DMS79 treated with DMSO at 0.1 percent for 48 hours (cell line): ENCODE measurements at regions not wholly inside any gene's neighbourhood (a gene's known extent, or its start where the extent isn't known, plus 50 kb on each side); places are given as distances from the start of the nearest gene placed in this dataset.

Experiments
- DNase-seq: peaks from one replicate; lab custom pipeline; 2025; lab: John Stamatoyannopoulos, UW

- no peak for DNase-seq
Observed at GRCh38 chr20:22226849-22227700, 357.3 kb downstream of the FOXA2 start.

DNA sequence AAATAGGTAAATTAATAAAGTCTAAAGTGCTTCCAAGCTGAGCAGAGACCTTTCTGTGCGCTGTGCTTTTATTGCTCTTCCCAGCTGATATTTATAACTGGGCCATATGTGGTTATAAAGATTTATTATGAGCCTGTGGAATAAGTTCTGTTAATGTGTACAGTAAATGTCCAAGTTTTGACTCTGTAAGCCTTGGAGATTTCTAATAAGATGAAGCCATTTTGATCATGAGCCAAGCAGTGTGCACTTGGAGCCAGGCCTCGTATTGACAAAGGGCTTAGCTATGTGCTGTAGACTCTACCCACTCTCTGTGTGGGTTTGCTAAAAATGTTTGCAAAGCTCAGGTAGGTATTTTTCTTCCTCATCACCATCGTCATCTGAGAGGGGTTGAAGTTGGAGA lies 361.1 kb downstream of the FOXA2 start:
- no peak for DNase-seq

- no peak for DNase-seq
Observed at GRCh38 chr20:22217712-22218352, 366.5 kb downstream of the FOXA2 start.

- DNase-seq, result no peak
Observed at GRCh38 chr20:22216984-22217383, 367.4 kb downstream of the FOXA2 start.

GRCh38 chr20:22214296-22214695 lies 370.1 kb downstream of the FOXA2 start:
- no peak for DNase-seq

GRCh38 chr20:22213271-22213670 lies 371.1 kb downstream of the FOXA2 start:
- no peak for DNase-seq

- DNase-seq, result no peak
Observed at GRCh38 chr20:22207280-22207679, 377.1 kb downstream of the FOXA2 start.

DNA sequence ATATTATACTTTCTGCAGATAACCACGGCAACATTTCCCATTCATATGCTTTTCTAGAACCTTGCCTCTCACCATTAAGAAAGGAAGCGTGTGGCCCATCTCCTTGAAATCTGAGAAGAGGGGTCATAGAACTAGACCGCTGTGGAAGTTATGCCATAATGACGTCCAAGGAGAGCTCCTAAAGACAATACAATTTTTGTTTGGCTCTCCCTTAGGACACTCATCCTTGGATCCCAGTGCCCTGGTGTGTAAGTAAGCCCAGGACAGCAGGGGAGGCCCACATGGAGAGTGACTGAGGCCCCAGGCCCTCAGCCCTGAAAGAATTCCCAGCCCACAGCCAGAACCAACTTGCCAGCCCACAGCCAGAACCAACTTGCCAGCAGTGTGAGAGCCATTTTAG lies 379.6 kb downstream of the FOXA2 start:
- DNase-seq, result no peak

GRCh38 chr20:22182148-22182547 lies 402.2 kb downstream of the FOXA2 start:
- DNase-seq, result no peak

DNA sequence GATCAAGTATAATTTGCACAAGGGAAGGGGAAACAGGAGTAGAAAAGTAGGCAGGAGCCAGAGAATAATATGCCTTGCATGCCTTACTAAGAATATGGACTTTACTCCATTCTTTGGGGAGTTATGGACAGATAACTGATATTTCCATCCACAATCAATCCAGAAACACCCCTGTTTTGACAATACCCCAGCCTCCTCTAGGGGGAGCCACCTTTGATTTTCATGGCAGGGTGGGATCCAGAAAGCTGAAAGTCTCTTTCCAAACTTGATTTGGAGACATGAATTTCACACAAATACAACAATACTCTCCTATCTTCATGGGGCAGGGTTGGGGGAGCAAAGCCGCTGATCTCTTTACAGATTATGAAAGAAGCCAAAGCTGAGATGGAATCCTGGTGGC lies 404.1 kb downstream of the FOXA2 start:
- no peak for DNase-seq

DNA sequence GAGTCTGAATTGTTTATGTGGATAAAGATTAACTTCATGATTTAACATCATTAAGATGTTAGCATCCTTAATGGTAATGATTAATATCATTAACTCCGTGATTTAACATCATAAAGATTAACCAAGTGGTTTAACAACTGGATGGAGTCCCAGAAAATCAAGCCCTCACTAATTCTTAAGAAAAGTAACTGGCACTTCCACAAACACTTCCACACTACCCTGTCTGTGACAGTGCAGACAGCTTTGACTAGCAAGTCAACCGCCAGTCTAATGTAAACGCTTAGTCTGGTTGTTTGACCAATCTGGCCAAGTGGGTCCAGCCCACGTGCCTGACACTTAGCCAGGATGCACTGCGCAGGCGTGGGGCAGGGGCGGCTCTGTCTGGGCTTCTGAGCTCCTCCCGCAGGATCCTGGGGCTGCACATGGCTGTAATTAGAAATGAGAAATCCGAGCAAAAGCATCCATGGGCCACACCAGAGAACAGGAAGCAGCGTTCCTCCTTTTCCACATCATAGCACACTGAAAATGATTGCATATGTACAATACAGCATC lies 424.2 kb downstream of the FOXA2 start:
- DNase-seq, result no peak

DNA sequence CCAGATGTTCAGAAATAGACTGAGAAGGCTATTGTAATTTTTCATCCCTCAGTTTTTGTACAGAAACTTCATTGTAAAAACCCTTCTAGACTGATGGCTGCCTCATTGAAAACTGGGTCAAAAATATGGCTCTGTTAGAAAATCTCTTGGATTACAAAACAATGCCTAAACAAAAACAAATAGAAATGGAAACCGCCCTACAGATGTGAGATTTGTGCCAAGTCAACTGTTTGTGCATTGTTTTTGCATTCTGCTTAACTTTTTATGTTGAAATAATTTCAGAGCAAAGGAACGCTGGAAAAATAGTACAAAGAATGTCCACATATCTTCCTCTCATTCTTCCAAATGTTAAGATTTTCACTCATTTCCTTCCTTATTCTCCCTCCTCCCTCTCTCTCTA lies 425.1 kb downstream of the FOXA2 start:
- no peak for DNase-seq

GRCh38 chr20:22127587-22127986 lies 422.1 kb downstream of the PAX1 start:
- DNase-seq, result no peak

GRCh38 chr20:22106308-22106938 lies 401.0 kb downstream of the PAX1 start:
- DNase-seq, result no peak

DNA sequence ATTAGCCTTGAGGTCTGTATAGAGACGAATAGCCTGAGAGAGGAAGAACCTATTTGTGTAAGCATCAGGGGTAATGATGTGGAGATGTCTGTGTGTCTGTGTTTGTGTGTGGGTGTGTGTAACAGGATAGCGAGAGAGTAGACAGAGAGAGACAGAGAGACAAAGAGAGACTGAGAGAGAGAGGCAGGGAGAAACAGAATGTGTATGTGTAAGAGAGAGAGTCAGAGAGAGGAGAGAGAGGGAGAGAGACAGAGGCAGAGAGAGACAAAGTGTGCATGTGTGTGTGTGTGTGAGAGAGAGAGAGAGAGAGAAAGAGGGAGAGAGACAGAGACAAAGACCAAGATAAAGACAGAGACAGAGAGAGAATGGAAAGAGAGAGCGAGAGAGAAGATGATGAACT lies 396.1 kb downstream of the PAX1 start:
- no peak for DNase-seq

DNA sequence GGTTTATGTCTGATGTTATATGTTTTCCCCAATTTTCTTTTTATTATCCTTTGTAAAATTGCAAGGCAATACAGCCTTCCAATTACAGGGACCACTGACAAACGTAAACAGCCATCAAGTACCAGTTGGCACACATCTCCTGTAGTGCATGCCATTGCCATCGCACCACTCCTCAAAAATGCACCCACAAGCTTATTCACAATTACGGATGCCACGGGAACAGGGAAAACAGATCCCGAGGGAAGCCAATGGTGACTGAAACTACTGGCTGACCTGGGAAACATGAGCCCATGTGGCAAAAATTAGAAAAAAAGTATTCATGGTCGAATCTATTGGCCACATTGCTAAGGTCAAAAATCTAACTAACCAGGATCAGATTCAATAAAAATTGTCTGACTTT lies 395.2 kb downstream of the PAX1 start:
- no peak for DNase-seq

DNA sequence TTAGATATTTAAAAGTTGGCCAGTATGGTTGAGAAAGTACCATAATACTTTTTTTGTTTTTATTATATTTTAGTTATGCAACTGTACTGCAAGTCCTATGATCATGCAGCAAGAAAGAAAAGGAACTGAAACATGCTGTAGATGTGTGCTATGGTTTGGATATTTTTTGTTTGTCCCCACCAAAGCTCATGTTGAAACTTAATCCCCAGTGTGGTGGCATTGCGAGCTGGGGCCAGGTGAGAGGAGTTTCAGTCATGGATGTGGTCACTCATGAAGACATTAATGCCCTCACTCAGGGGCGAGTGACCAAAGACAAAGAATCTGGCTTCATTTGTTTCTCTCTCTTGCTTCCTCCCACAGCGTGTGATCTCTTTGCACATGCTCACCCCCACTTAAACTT lies 393.9 kb downstream of the PAX1 start:
- DNase-seq, result no peak

GRCh38 chr20:22098511-22098910 lies 393.0 kb downstream of the PAX1 start:
- no peak for DNase-seq

DNA sequence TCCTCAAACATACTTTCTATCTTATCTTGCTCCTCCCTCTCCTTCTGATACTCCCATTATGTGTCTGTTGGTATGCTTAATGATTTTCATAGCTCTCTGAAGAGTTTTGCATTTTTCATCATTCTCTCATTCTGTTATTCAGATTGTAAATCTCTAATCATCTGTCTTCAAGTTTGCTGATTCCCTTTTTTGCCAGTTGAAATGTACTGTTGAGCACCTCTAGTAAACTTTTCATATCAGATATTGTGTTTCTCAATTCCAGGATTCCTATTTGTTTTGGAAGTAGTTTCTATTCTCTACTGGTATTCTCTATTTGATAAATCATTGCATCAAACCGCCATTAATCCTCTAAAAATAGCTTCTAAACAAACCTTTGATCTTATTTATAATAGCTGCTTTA lies 387.7 kb downstream of the PAX1 start:
- DNase-seq, result no peak

DNA sequence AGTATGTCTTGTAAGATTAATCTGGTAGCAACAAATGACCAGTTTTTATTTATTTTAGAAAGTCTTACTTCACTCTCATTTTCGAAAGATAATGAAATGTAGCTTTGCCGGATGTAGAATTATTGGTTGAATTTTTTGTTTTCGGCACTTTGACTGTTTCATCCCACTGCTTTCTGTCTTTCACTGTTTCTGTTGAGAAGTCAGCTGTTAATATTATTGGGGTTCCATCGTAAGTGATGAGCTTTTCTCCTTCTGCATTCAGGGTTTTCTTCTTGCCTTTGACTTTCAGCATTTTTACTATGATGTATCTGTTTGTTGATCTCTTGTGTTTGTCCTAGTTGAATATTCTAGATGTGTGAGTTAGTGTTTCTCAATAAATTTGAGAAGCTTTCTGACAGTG lies 383.4 kb downstream of the PAX1 start:
- DNase-seq, result no peak

DNA sequence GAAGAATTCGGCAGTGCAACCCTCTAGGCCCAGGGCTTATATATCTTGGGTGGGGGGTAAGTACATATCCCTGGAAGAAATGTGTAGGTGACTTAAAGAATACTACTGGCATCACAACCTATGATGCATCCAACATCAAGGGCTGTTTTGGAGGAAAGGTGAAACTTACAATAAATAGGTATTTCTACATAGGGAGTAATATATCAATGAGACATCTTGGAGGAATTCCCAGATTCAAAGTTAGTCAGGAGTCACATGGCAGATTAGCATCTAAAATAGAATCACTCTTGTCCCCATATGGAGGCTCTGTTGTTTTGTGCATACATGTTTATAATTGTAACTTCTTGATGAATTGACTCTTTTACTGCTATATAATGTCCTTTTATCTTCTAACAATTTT lies 375.5 kb downstream of the PAX1 start:
- DNase-seq, result no peak

- no peak for DNase-seq
Observed at GRCh38 chr20:22074635-22075034, 369.2 kb downstream of the PAX1 start.

DNA sequence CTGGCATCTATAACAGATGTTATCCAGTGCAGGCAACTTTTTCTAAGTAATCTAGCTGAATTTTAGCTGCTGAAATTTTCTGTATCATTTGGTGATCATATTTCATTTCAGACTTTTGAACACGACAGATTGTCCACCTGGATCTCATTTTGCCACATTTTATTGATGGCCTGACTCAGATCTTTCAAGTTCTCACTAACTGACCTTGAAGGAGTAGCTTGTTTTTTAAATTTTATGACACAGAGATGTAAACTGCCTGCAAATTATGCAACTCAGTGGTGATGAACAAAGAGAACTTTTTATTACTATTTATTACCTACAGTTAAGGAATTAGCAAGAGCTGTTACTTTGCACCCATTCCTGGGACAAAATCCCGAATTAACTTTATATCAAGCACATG lies 366.4 kb downstream of the PAX1 start:
- no peak for DNase-seq
